ENCODE measurements at regions not wholly inside any gene's neighbourhood (a gene's known extent, or its start where the extent isn't known, plus 50 kb on each side); places are given as distances from the start of the nearest gene placed in this dataset.

GRCh38 chr1:17907999-17908398, 152.9 kb downstream of the ACTL8 start:
- no peak for DNase-seq

- no peak for DNase-seq
These were observed 153.8 kb downstream of the ACTL8 start for GRCh38 chr1:17908945-17909344.

GRCh38 chr1:17909634-17910033, 154.5 kb downstream of the ACTL8 start:
- DNase-seq, result no peak

GRCh38 chr1:17911791-17912190, 156.7 kb downstream of the ACTL8 start:
- DNase-seq, result no peak

- no peak for DNase-seq
These were observed 157.4 kb downstream of the ACTL8 start for GRCh38 chr1:17912491-17912890.

- no peak for DNase-seq
These were observed 158.4 kb downstream of the ACTL8 start for GRCh38 chr1:17913326-17914115.

- DNase-seq, result no peak
These were observed 159.0 kb downstream of the ACTL8 start for GRCh38 chr1:17914131-17914530.

GRCh38 chr1:17914987-17915386, 159.9 kb downstream of the ACTL8 start:
- no peak for DNase-seq

GRCh38 chr1:17915511-17916197, 160.5 kb downstream of the ACTL8 start:
- no peak for DNase-seq

- DNase-seq, result no peak
These were observed 161.6 kb downstream of the ACTL8 start for GRCh38 chr1:17916702-17917101.

- no peak for DNase-seq
These were observed 164.6 kb downstream of the ACTL8 start for GRCh38 chr1:17919525-17920439.

GRCh38 chr1:17920881-17921640, 165.9 kb downstream of the ACTL8 start:
- no peak for DNase-seq

- DNase-seq, result peak; percentile 69
These were observed 167.7 kb downstream of the ACTL8 start for GRCh38 chr1:17922833-17923232.

- DNase-seq, result no peak
These were observed 168.5 kb downstream of the ACTL8 start for GRCh38 chr1:17923666-17924065.

- no peak for DNase-seq
These were observed 169.4 kb downstream of the ACTL8 start for GRCh38 chr1:17924578-17924977.

GRCh38 chr1:17925290-17926237, 170.4 kb downstream of the ACTL8 start:
- no peak for DNase-seq

GRCh38 chr1:17926906-17927305, 171.8 kb downstream of the ACTL8 start:
- no peak for DNase-seq

- no peak for DNase-seq
These were observed 172.8 kb downstream of the ACTL8 start for GRCh38 chr1:17927952-17928351.

- DNase-seq, result no peak
These were observed 174.1 kb downstream of the ACTL8 start for GRCh38 chr1:17929224-17929623.

GRCh38 chr1:17930635-17931034, 175.5 kb downstream of the ACTL8 start:
- DNase-seq, result no peak

GRCh38 chr1:17932164-17932563, 175.4 kb upstream of the IGSF21 start:
- no peak for DNase-seq
